Tibial artery (tissue), 4 donors: ENCODE measurements at regions not wholly inside any gene's neighbourhood (a gene's known extent, or its start where the extent isn't known, plus 50 kb on each side); places are given as distances from the start of the nearest gene placed in this dataset.

Experiments
- DNase-seq, 2 donors: peaks; one replicate each; pipeline ENCODE4 v3.0.0-alpha.2; 2019
- H3K27ac ChIP-seq, 2 donors: fragments of 200-600 bp; sonication (generic) in 1 of 2; 1 replicate in 1 of 2; 2 replicates in 1 of 2; pipeline ENCODE4 v1.5.1; 2018 to 2019; ENCODE audit warnings: mild to moderate bottlenecking in 1 of 2
- H3K27me3 ChIP-seq, 2 donors: fragments of 200-600 bp; sonication (generic) in 1 of 2; one replicate each; pipeline versions ENCODE4 v1.5.1 to v1.6.0; 2016 to 2019
- H3K36me3 ChIP-seq, 3 donors: fragments of 200-600 bp; sonication (generic) in 2 of 3; one replicate each; pipeline ENCODE4 v1.5.1; 2016 to 2019; ENCODE audit warnings: mild to moderate bottlenecking in 2 of 3
- H3K4me1 ChIP-seq, 4 donors: fragments of 200-600 bp; sonication (generic) in 2 of 4; 1 replicate in 3 of 4; 2 replicates in 1 of 4; pipeline ENCODE4 v1.5.1; 2016 to 2019
- H3K4me3 ChIP-seq, 2 donors: fragments of 200-600 bp; sonication (generic) in 1 of 2; 1 replicate in 1 of 2; 2 replicates in 1 of 2; pipeline ENCODE4 v1.5.1; 2018 to 2019; ENCODE audit warnings: mild to moderate bottlenecking in 2 of 2
- H3K9me3 ChIP-seq, 3 donors: fragments of 200-600 bp; sonication (generic) in 1 of 3; one replicate each; pipeline ENCODE4 v1.5.1; 2016 to 2019
- CTCF ChIP-seq, 2 experiments: fragments of 200-600 bp in 1 of 2; fragments of 450-650 bp in 1 of 2; IDR thresholded peaks; one replicate each; pipeline ENCODE4 v1.5.1; 2017 to 2019; ENCODE audit warnings: antibody characterized with exemption in 2 of 2, mild to moderate bottlenecking in 1 of 2, moderate library complexity in 1 of 2
- intact Hi-C: fragments of 100-400 bp; cut with DNase I; formaldehyde crosslinking; loops from one replicate; pipeline ENCODE4 v1.15.0; 2023; ENCODE audit warnings: low total_unique reads

- peak overlapping the region in 1 of 2 donors; percentile 3 for H3K4me3 ChIP-seq
- no peak for DNase-seq
- no peak for TF ChIP-seq CTCF (IDR thresholded peaks at IDR 0.05)
- H3K36me3 ChIP-seq: no peaks in the 10 kb centered on the region
- H3K4me1 ChIP-seq: peaks cover 0 to 49% (median 7%) of the 10 kb centered on the region in 4 donors
- no peaks in the 10 kb centered on the region for H3K27me3 ChIP-seq
- intact Hi-C loops: no loop called here
- H3K27ac ChIP-seq: peak overlapping the region; percentile 73 to 75
- no peaks in the 10 kb centered on the region for H3K9me3 ChIP-seq
Measured at GRCh38 chr12:95418142-95418541, 55.8 kb upstream of the METAP2 start.
